WTC11 (cell line): ENCODE measurements at regions not wholly inside any gene's neighbourhood (a gene's known extent, or its start where the extent isn't known, plus 50 kb on each side); places are given as distances from the start of the nearest gene placed in this dataset.

Experiments used
- ATAC-seq: fragments of 200-7000 bp; cut with Tn5 transposase; 2 replicates; pipeline ENCODE4 v1.10.0; 2021; ENCODE audit warnings: mild to moderate bottlenecking, moderate library complexity
- CTCF ChIA-PET: fragments of 300-600 bp; sonication (Branson Sonifier 250); formaldehyde crosslinking; loops from one replicate; lab custom pipeline; 2021; ENCODE audit warnings: antibody characterized with exemption; lab: Charles Lee
- POLR2A ChIA-PET: fragments of 350-600 bp; sonication (Branson Sonifier 250); formaldehyde crosslinking; loops from one replicate; lab custom pipeline; 2021; ENCODE audit warnings: antibody characterized with exemption; lab: Charles Lee
- DNase-seq: peaks from one replicate; pipeline ENCODE4 v3.0.0; 2021; ENCODE audit warnings: low spot score
- H3K27ac Mint-ChIP-seq: 2 replicates; pipeline ENCODE4 v1.8.0; 2021; ENCODE audit warnings: mixed read lengths
- H3K27me3 Mint-ChIP-seq: 2 replicates; pipeline ENCODE4 v1.8.0; 2021; ENCODE audit warnings: low read depth, mild to moderate bottlenecking, moderate library complexity, mixed read lengths
- H3K36me3 Mint-ChIP-seq: 2 replicates; pipeline ENCODE4 v1.8.0; 2021; ENCODE audit warnings: mixed read lengths
- H3K4me1 Mint-ChIP-seq: 2 replicates; pipeline ENCODE4 v1.8.0; 2022; ENCODE audit warnings: mixed read lengths
- H3K4me3 Mint-ChIP-seq: 2 replicates; pipeline ENCODE4 v1.8.0; 2021; ENCODE audit warnings: mild to moderate bottlenecking, moderate library complexity, mixed read lengths
- H3K9me3 Mint-ChIP-seq: 2 replicates; pipeline ENCODE4 v1.8.0; 2021; ENCODE audit warnings: mixed read lengths
- AR ChIP-seq: fragments of 250-450 bp; sonication (Bioruptor Pico); IDR thresholded peaks from 2 replicates; pipeline ENCODE4 v1.9.0; 2021; ENCODE audit warnings: mild to moderate bottlenecking
- ARID4B ChIP-seq: sonication (generic); formaldehyde crosslinking; IDR thresholded peaks from 2 replicates; pipeline ENCODE4 v1.8.0; 2023; ENCODE audit warnings: missing genetic modification reagents, mild to moderate bottlenecking, borderline replicate concordance
- ATF2 ChIP-seq: sonication (generic); formaldehyde crosslinking; IDR thresholded peaks from 2 replicates; pipeline ENCODE4 v1.8.1; 2022; ENCODE audit warnings: low read depth, missing genetic modification reagents, borderline replicate concordance
- CREB1 ChIP-seq: sonication (generic); formaldehyde crosslinking; IDR thresholded peaks from 2 replicates; pipeline ENCODE4 v1.8.0; 2023; ENCODE audit warnings: mild to moderate bottlenecking, missing genetic modification reagents
- EMX1 ChIP-seq: fragments of 250-450 bp; sonication (Bioruptor Pico); IDR thresholded peaks from 2 replicates; pipeline ENCODE4 v1.8.0; 2021; ENCODE audit warnings: mild to moderate bottlenecking
- HMGXB4 ChIP-seq: sonication (generic); formaldehyde crosslinking; IDR thresholded peaks from 2 replicates; pipeline ENCODE4 v1.8.1; 2023; ENCODE audit warnings: mild to moderate bottlenecking, moderate library complexity, missing genetic modification reagents
- MLX ChIP-seq: sonication (generic); formaldehyde crosslinking; IDR thresholded peaks from 2 replicates; pipeline ENCODE4 v1.8.1; 2023; ENCODE audit warnings: mild to moderate bottlenecking, missing genetic modification reagents, moderate library complexity
- MYBL2 ChIP-seq: sonication (generic); formaldehyde crosslinking; IDR thresholded peaks from 2 replicates; pipeline ENCODE4 v1.8.1; 2023; ENCODE audit warnings: mild to moderate bottlenecking, moderate library complexity, missing genetic modification reagents
- NFYB ChIP-seq: sonication (generic); formaldehyde crosslinking; conservative IDR thresholded peaks from 2 replicates; pipeline ENCODE4 v1.8.0; 2022; ENCODE audit warnings: low read depth, missing genetic modification reagents
- PREB ChIP-seq: sonication (generic); formaldehyde crosslinking; IDR thresholded peaks from 2 replicates; pipeline ENCODE4 v1.8.1; 2022; ENCODE audit warnings: mild to moderate bottlenecking, missing genetic modification reagents, moderate library complexity, borderline replicate concordance
- TCF7 ChIP-seq: sonication (generic); formaldehyde crosslinking; IDR thresholded peaks from 2 replicates; pipeline ENCODE4 v1.8.0; 2022; ENCODE audit warnings: mild to moderate bottlenecking, low read depth, missing genetic modification reagents, moderate library complexity
- TP53 ChIP-seq: sonication (generic); formaldehyde crosslinking; IDR thresholded peaks from 2 replicates; pipeline ENCODE4 v1.8.1; 2023; ENCODE audit warnings: mild to moderate bottlenecking, missing genetic modification reagents
- ZMAT4 ChIP-seq: fragments of 250-450 bp; sonication (Bioruptor Pico); IDR thresholded peaks from 2 replicates; pipeline ENCODE4 v1.9.0; 2021; ENCODE audit warnings: mild to moderate bottlenecking
- ZNF263 ChIP-seq: sonication (generic); formaldehyde crosslinking; IDR thresholded peaks from 2 replicates; pipeline ENCODE4 v1.8.1; 2022; ENCODE audit warnings: low read depth, mild to moderate bottlenecking, moderate library complexity, missing genetic modification reagents
- ZNF532 ChIP-seq: fragments of 250-450 bp; sonication (Bioruptor Pico); IDR thresholded peaks from 2 replicates; pipeline ENCODE4 v1.9.0; 2021; ENCODE audit warnings: mild to moderate bottlenecking, borderline replicate concordance
- ZNF671 ChIP-seq: fragments of 250-450 bp; sonication (Bioruptor Pico); IDR thresholded peaks from 2 replicates; pipeline ENCODE4 v1.8.0; 2021; ENCODE audit warnings: mild to moderate bottlenecking

GRCh38 chr1:95496307-95496706, 262.3 kb downstream of the RWDD3 start:
- POLR2A ChIA-PET = no interaction called here
- Mint-ChIP-seq H3K36me3 (no peaks in the 10 kb centered on the region), H3K4me3 (no peak overlapping the region), H3K27me3 (no peaks in the 10 kb centered on the region), H3K4me1 (peaks cover 14% of the 10 kb centered on the region), H3K9me3 (no peaks in the 10 kb centered on the region), H3K27ac (no peak overlapping the region)
- ATAC-seq = no peak; the same call in 1 of the 2 replicates
- CTCF ChIA-PET = no interaction called here
- DNase-seq = no peak
- TF ChIP-seq EMX1 (CRISPR knock-in tag) (no peak), ATF2 (CRISPR knock-in tag) (no peak), ZNF671 (CRISPR knock-in tag) (no peak), MLX (CRISPR knock-in tag) (no peak), ZNF263 (CRISPR knock-in tag) (no peak), CREB1 (CRISPR knock-in tag) (no peak), AR (no peak), MYBL2 (no peak)

- ChIA-PET POLR2A (no interaction called here), CTCF (no interaction called here)
- DNase-seq (no peak), ATAC-seq (peak; percentile 61; the same call in 1 of the 2 replicates)
- Mint-ChIP-seq H3K9me3 (no peaks in the 10 kb centered on the region), H3K4me1 (peaks cover 14% of the 10 kb centered on the region), H3K36me3 (no peaks in the 10 kb centered on the region), H3K4me3 (no peak overlapping the region), H3K27me3 (no peaks in the 10 kb centered on the region), H3K27ac (peak overlapping the region; percentile 17; the same call in 1 of the 2 replicates)
- TF ChIP-seq ZNF532 (no peak), HMGXB4 (CRISPR knock-in tag) (no peak), TP53 (CRISPR knock-in tag) (no peak), PREB (no peak), ARID4B (no peak), TCF7 (no peak), NFYB (CRISPR knock-in tag) (no peak), ZMAT4 (CRISPR knock-in tag) (no peak)
Observed at GRCh38 chr1:95496773-95497172, 262.8 kb downstream of the RWDD3 start.
